Sigmoid colon (tissue), 4 donors: ENCODE measurements at regions not wholly inside any gene's neighbourhood (a gene's known extent, or its start where the extent isn't known, plus 50 kb on each side); places are given as distances from the start of the nearest gene placed in this dataset.

Experiments used
- EP300 ChIP-seq, 4 donors: sonication (generic); formaldehyde crosslinking; IDR thresholded peaks; one replicate each; pipeline ENCODE4 v1.6.1; 2017; ENCODE audit warnings: antibody characterized with exemption in 4 of 4
- POLR2A ChIP-seq, 2 donors: fragments of 450-650 bp; IDR thresholded peaks; one replicate each; pipeline ENCODE4 v1.6.1; 2016; ENCODE audit warnings: antibody characterized with exemption in 2 of 2, mild to moderate bottlenecking in 2 of 2, moderate library complexity in 2 of 2
- TF ChIP-seq, protein P1 (sequence below), 4 experiments: fragments of 450-650 bp in 3 of 4; fragments of 200-600 bp in 1 of 4; IDR thresholded peaks; one replicate each; pipeline ENCODE4 v1.5.1; 2016 to 2019; ENCODE audit warnings: antibody characterized with exemption in 4 of 4, mild to moderate bottlenecking in 3 of 4, moderate library complexity in 2 of 4

DNA sequence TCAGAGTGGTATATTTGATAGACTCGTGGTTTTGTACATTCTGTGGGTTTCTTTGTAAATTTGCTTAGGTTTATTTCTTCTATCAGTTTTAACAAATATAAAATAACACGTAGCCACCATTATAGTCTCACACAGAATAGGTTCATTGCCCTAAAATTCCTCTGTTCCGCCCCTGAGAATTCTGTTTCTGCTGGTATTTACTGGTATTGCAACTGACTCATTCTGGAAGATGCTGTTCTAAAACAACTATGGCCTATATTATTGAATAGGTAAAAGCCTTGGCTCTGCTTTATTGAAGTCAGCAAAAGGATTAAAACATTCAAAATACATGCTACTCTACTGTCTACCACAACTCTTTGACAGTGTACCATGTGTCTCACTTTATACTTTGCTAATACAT lies 119.1 kb upstream of the CHORDC1 start:
- TF ChIP-seq, protein P1, sequence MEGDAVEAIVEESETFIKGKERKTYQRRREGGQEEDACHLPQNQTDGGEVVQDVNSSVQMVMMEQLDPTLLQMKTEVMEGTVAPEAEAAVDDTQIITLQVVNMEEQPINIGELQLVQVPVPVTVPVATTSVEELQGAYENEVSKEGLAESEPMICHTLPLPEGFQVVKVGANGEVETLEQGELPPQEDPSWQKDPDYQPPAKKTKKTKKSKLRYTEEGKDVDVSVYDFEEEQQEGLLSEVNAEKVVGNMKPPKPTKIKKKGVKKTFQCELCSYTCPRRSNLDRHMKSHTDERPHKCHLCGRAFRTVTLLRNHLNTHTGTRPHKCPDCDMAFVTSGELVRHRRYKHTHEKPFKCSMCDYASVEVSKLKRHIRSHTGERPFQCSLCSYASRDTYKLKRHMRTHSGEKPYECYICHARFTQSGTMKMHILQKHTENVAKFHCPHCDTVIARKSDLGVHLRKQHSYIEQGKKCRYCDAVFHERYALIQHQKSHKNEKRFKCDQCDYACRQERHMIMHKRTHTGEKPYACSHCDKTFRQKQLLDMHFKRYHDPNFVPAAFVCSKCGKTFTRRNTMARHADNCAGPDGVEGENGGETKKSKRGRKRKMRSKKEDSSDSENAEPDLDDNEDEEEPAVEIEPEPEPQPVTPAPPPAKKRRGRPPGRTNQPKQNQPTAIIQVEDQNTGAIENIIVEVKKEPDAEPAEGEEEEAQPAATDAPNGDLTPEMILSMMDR (IDR thresholded peaks at IDR 0.05) = no peak
- TF ChIP-seq POLR2A (IDR thresholded peaks at IDR 0.05) (no peak), EP300 (IDR thresholded peaks at IDR 0.05) (no peak)
